ENCODE measurements at regions not wholly inside any gene's neighbourhood (a gene's known extent, or its start where the extent isn't known, plus 50 kb on each side); places are given as distances from the start of the nearest gene placed in this dataset.

GRCh38 chr2:217452928-217453327 is 549.9 kb downstream of the TNS1 start:
- ChIA-PET CTCF (ENCODE audit: unreplicated experiment) (no interaction called here), POLR2A (no interaction called here)

GRCh38 chr2:217451666-217452065 is 551.1 kb downstream of the TNS1 start:
- DNase-seq (ENCODE audit: low spot score) = no peak
- ChIA-PET CTCF (ENCODE audit: unreplicated experiment) (no interaction called here), POLR2A (interaction anchor here (1.3 kb wide), 1 partner anchor 13 kb away, joined by 3 read pairs; no protein-coding TSS in a partner anchor)
- no TSS peak for BruUV-seq (replicated peaks)
- no peak for TF ChIP-seq CTCF (conservative IDR thresholded peaks at IDR 0.05; ENCODE audit: low read length)
- Histone ChIP-seq H3K9me3 (ENCODE audit: low read length) (no peaks in the 10 kb centered on the region), H3K27ac (ENCODE audit: low read depth, low read length, poor library complexity, severe bottlenecking) (no peak overlapping the region), H3K4me3 (ENCODE audit: low read depth, low read length, poor library complexity, severe bottlenecking) (no peak overlapping the region), H4K20me1 (ENCODE audit: insufficient read depth, low read length) (no peaks in the 10 kb centered on the region), H3K79me2 (ENCODE audit: insufficient read depth, low read depth, low read length) (no peaks in the 10 kb centered on the region), H3K36me3 (ENCODE audit: insufficient read depth, low read length) (no peaks in the 10 kb centered on the region), H3K4me1 (ENCODE audit: insufficient read depth, low read length, poor library complexity, severe bottlenecking) (no peaks in the 10 kb centered on the region), H3K9me2 (ENCODE audit: insufficient read depth, low read length) (no peaks in the 10 kb centered on the region), H3K4me2 (ENCODE audit: low read length) (no peak overlapping the region), H2AFZ (ENCODE audit: low read length) (no peak overlapping the region)
- intact Hi-C loops (cut with micrococcal nuclease; ENCODE audit: unreplicated experiment) = no loop called here

More at GRCh38 chr2:217452928-217453327, 549.9 kb downstream of the TNS1 start:
- intact Hi-C loops (cut with micrococcal nuclease; ENCODE audit: unreplicated experiment) = no loop called here
- no peaks in the 10 kb centered on the region for H3K9me3 ChIP-seq (ENCODE audit: low read length)
- no peaks in the 10 kb centered on the region for H3K79me2 ChIP-seq (ENCODE audit: insufficient read depth, low read depth, low read length)
- no peak overlapping the region for H3K4me2 ChIP-seq (ENCODE audit: low read length)
- H3K4me1 ChIP-seq (ENCODE audit: insufficient read depth, low read length, poor library complexity, severe bottlenecking) = no peaks in the 10 kb centered on the region
- TF ChIP-seq EZH2phosphoT487 (IDR thresholded peaks at IDR 0.05; ENCODE audit: borderline replicate concordance, low read depth, low read length) (no peak), CTCF (conservative IDR thresholded peaks at IDR 0.05; ENCODE audit: low read length) (no peak)
- no peak overlapping the region for H3K27ac ChIP-seq (ENCODE audit: low read depth, low read length, poor library complexity, severe bottlenecking)
- no peaks in the 10 kb centered on the region for H3K9me2 ChIP-seq (ENCODE audit: insufficient read depth, low read length)
- no peak overlapping the region for H3K4me3 ChIP-seq (ENCODE audit: low read depth, low read length, poor library complexity, severe bottlenecking)
- H3K36me3 ChIP-seq (ENCODE audit: insufficient read depth, low read length) = no peaks in the 10 kb centered on the region
- no peak for DNase-seq (ENCODE audit: low spot score)
- no peak overlapping the region for H2AFZ ChIP-seq (ENCODE audit: low read length)
- no TSS peak for BruUV-seq (replicated peaks)
- no peaks in the 10 kb centered on the region for H4K20me1 ChIP-seq (ENCODE audit: insufficient read depth, low read length)

- DNase-seq (ENCODE audit: low spot score) = no peak
- Histone ChIP-seq H3K36me3 (ENCODE audit: insufficient read depth, low read length) (no peaks in the 10 kb centered on the region), H3K4me3 (ENCODE audit: low read depth, low read length, poor library complexity, severe bottlenecking) (no peak overlapping the region), H2AFZ (ENCODE audit: low read length) (no peak overlapping the region), H3K4me1 (ENCODE audit: insufficient read depth, low read length, poor library complexity, severe bottlenecking) (no peaks in the 10 kb centered on the region), H4K20me1 (ENCODE audit: insufficient read depth, low read length) (no peaks in the 10 kb centered on the region), H3K27ac (ENCODE audit: low read depth, low read length, poor library complexity, severe bottlenecking) (no peak overlapping the region), H3K79me2 (ENCODE audit: insufficient read depth, low read depth, low read length) (no peaks in the 10 kb centered on the region), H3K9me2 (ENCODE audit: insufficient read depth, low read length) (no peaks in the 10 kb centered on the region), H3K9me3 (ENCODE audit: low read length) (no peaks in the 10 kb centered on the region), H3K4me2 (ENCODE audit: low read length) (no peak overlapping the region)
- no peak for TF ChIP-seq CTCF (conservative IDR thresholded peaks at IDR 0.05; ENCODE audit: low read length)
- TF ChIP-seq EZH2phosphoT487 (IDR thresholded peaks at IDR 0.05; ENCODE audit: borderline replicate concordance, low read depth, low read length) = no peak
- intact Hi-C loops (cut with micrococcal nuclease; ENCODE audit: unreplicated experiment) = no loop called here
- no TSS peak for BruUV-seq (replicated peaks)
- ChIA-PET CTCF (ENCODE audit: unreplicated experiment) (no interaction called here), POLR2A (no interaction called here)
These were observed 553.4 kb downstream of the TNS1 start for GRCh38 chr2:217449444-217449843.
